BE2C (cell line): ENCODE measurements at regions not wholly inside any gene's neighbourhood (a gene's known extent, or its start where the extent isn't known, plus 50 kb on each side); places are given as distances from the start of the nearest gene placed in this dataset.

Experiments
- DNase-seq: peaks from one replicate; pipeline ENCODE4 v3.0.0-alpha.2; 2020
- H3K27me3 ChIP-seq: fragments of 250-450 bp; sonication (Bioruptor Pico); 2 replicates; pipeline ENCODE4 v1.5.1; 2020; ENCODE audit warnings: mild to moderate bottlenecking
- H3K36me3 ChIP-seq: fragments of 250-450 bp; sonication (Bioruptor Pico); 2 replicates; pipeline ENCODE4 v1.5.1; 2020; ENCODE audit warnings: mild to moderate bottlenecking
- H3K4me1 ChIP-seq: fragments of 250-450 bp; sonication (Bioruptor Pico); 2 replicates; pipeline ENCODE4 v1.5.1; 2020
- H3K4me3 ChIP-seq: 2 replicates; pipeline ENCODE4 v1.5.1; 2011; ENCODE audit warnings: low read depth, low read length
- H3K9me3 ChIP-seq: fragments of 250-450 bp; sonication (Bioruptor Pico); 2 replicates; pipeline ENCODE4 v1.5.1; 2020
- TF ChIP-seq, protein P1 (sequence below): IDR thresholded peaks from 2 replicates; pipeline ENCODE4 v1.5.1; 2012; ENCODE audit warnings: mild to moderate bottlenecking, low read depth, low read length

DNA sequence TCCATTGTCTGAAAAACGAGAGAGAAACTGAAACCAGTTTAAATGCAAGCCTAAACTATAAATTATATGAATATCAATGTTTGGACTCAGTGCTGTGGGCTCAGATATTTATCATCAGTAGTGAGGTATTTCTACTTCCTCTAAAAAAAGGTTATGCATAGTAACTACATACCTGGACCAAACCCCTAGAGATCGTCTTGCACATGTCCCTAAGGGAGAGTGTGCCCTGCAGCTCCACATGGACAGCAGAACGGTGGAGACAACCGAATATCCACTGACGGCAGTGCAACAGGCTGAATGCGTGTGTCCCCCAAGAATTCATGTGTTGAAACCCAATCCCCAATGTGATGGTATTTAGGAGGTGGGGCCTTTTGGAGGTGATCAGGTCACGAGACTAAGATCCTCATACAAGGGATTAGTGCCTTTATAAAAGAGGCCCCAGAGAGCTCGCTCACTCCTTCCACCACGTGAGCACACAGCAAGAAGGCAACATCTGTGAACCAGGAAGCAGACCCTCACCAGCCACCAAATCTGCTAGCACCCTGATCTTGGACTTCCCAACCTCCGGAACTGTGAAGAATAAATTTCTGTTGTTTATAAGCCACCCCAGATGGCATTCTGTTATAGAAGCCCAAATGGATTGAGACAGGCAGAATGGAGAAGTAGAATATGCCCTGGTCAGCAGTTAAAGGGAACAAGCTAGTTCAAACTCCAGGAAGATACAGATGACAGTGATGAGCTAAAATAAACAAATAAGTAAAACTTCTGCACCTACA lies 208.4 kb downstream of the ANAPC1 start:
- H3K36me3 ChIP-seq = no peaks in the 10 kb centered on the region
- TF ChIP-seq, protein P1, sequence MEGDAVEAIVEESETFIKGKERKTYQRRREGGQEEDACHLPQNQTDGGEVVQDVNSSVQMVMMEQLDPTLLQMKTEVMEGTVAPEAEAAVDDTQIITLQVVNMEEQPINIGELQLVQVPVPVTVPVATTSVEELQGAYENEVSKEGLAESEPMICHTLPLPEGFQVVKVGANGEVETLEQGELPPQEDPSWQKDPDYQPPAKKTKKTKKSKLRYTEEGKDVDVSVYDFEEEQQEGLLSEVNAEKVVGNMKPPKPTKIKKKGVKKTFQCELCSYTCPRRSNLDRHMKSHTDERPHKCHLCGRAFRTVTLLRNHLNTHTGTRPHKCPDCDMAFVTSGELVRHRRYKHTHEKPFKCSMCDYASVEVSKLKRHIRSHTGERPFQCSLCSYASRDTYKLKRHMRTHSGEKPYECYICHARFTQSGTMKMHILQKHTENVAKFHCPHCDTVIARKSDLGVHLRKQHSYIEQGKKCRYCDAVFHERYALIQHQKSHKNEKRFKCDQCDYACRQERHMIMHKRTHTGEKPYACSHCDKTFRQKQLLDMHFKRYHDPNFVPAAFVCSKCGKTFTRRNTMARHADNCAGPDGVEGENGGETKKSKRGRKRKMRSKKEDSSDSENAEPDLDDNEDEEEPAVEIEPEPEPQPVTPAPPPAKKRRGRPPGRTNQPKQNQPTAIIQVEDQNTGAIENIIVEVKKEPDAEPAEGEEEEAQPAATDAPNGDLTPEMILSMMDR = no peak
- H3K9me3 ChIP-seq = no peaks in the 10 kb centered on the region
- no peaks in the 10 kb centered on the region for H3K27me3 ChIP-seq
- DNase-seq = no peak
- H3K4me1 ChIP-seq = no peaks in the 10 kb centered on the region
- no peak overlapping the region for H3K4me3 ChIP-seq

DNA sequence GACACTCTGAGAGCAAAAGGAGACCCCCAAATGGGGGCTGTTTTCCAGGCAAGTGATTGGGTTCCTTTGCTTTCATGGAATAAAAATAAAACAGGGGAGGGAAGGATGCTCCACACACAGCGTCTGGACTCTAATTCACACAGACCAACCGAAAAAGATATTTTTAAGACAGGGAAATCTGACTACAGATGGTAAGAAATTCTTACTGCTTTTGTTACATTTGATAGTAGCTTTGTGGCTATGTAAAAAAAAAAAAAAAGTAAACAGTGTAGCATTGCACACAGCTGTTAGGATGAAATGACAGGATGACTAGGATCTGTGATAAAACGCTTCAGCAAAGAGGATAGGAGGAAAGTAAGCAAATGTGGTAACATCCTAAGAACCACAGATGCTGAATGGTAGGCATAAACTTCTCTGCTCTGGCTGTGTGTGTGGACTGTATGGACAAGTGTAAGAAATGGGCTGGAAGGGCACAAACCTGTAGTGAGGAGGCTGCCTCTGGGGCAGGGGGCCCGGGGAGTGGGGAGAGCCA lies 207.6 kb downstream of the ANAPC1 start:
- Histone ChIP-seq H3K36me3 (no peaks in the 10 kb centered on the region), H3K4me3 (no peak overlapping the region), H3K4me1 (no peaks in the 10 kb centered on the region), H3K9me3 (no peaks in the 10 kb centered on the region), H3K27me3 (no peaks in the 10 kb centered on the region)
- DNase-seq = no peak
- TF ChIP-seq, protein P1 = no peak

DNA sequence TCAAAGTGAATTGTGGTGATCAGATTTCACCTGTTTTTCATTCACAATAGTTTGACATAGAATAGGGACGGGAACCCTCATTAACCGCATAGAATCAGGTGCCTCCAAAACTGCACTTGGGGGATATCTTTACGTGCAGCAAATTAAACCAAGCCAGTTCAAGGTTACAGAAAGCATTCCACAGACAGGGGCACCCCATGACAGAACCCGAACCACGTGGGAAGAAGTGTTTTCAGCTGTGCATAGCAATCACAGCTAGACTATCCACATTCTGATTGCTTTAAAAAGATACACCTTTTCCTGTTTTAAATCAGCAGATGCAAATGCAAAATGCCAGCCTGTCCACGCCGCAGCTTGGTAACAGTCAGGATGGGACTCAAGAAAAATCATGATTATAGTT lies 205.8 kb downstream of the ANAPC1 start:
- H3K4me3 ChIP-seq = no peak overlapping the region

DNA sequence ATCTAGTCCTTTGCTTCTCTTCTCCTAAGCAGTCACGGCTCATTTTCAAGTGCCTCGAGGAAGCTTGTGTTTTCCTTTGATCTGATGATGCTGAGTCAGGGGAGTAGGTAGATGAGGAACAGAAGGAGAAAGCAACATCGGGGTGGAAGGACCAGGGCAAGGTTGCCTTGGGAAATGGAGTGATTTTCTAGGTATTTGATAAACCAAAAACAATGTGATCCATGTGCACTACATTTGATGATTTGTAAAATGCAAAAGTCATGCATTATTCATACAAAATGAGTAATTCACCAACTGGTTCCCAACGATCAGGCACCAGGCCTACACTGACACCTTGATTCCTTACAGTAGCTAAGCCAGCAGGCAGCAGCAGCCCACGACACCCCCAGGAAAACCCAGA lies 205.3 kb downstream of the ANAPC1 start:
- no peaks in the 10 kb centered on the region for H3K36me3 ChIP-seq
- H3K27me3 ChIP-seq = no peaks in the 10 kb centered on the region
- no peaks in the 10 kb centered on the region for H3K4me1 ChIP-seq
- DNase-seq = no peak
- H3K4me3 ChIP-seq = no peak overlapping the region
- TF ChIP-seq, protein P1 = no peak
- no peaks in the 10 kb centered on the region for H3K9me3 ChIP-seq

More for the DNA sequence above, 205.8 kb downstream of the ANAPC1 start:
- Histone ChIP-seq H3K4me1 (no peaks in the 10 kb centered on the region), H3K9me3 (no peaks in the 10 kb centered on the region), H3K36me3 (no peaks in the 10 kb centered on the region), H3K27me3 (no peaks in the 10 kb centered on the region)
- TF ChIP-seq, protein P1 = no peak
- no peak for DNase-seq

DNA sequence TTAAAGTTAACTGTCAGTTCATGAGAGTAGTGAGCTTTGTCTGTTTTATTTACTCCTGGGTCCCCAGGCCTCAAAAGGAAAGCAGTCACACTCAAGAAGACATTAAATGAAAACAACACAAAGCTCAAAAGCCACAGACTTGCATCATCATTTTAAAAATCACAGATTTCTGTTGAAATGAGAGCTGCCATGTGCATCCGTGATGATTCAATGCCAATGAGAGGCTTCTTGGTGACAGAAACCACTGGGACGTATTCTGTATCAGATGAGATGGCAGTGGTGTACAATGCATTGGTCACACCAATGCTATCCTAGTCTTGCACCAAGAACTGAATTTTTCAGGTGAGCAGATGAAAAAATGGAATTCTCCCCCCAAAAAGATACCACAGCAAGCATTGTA lies 204.8 kb downstream of the ANAPC1 start:
- Histone ChIP-seq H3K4me3 (no peak overlapping the region), H3K9me3 (no peaks in the 10 kb centered on the region), H3K4me1 (no peaks in the 10 kb centered on the region), H3K27me3 (no peaks in the 10 kb centered on the region), H3K36me3 (no peaks in the 10 kb centered on the region)
- TF ChIP-seq, protein P1 = no peak
- no peak for DNase-seq

DNA sequence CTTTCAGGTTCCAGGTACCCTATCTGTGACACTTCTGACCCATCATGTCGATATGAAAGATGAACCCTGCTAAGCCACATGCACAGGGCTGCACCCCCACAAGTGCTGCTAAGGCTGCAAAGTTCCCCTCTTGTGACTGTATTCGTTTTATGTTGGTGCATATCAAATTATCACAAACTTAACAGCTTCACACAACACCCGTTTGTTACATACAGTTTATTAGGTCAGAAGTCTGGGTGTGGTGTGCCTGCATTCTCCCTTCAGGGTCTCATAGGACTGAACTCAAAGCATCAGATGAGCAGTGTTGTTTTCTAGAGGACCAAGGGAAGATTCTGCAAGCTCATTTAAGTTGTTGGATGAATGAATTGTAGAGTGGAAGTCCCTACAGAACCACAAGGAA lies 199.4 kb downstream of the ANAPC1 start:
- H3K4me1 ChIP-seq = no peaks in the 10 kb centered on the region
- no peaks in the 10 kb centered on the region for H3K36me3 ChIP-seq
- TF ChIP-seq, protein P1 = no peak
- no peak overlapping the region for H3K4me3 ChIP-seq
- no peak for DNase-seq
- no peaks in the 10 kb centered on the region for H3K9me3 ChIP-seq
- H3K27me3 ChIP-seq = no peaks in the 10 kb centered on the region
